Endothelial cell of umbilical vein (primary cell): ENCODE measurements at regions not wholly inside any gene's neighbourhood (a gene's known extent, or its start where the extent isn't known, plus 50 kb on each side); places are given as distances from the start of the nearest gene placed in this dataset.

ENCODE experiments used
- BruUV-seq: library from RNA; stranded (reverse); fragments of 400-500 nt; replicated peaks from 2 replicates; lab custom pipeline; 2021; lab: Mats Ljungman, UMichigan
- CTCF ChIA-PET: fragments of 300-600, 350-600 bp; sonication (Branson Sonifier 250); formaldehyde crosslinking; loops from one replicate; lab custom pipeline; 2021; ENCODE audit warnings: antibody characterized with exemption, inconsistent platforms; lab: Charles Lee
- POLR2A ChIA-PET: fragments of 300-600, 350-600 bp; sonication (Branson Sonifier 250); formaldehyde crosslinking; loops from one replicate; lab custom pipeline; 2021; ENCODE audit warnings: antibody characterized with exemption, inconsistent platforms; lab: Charles Lee
- DNase-seq: peaks from one replicate; pipeline ENCODE4 v3.0.0-alpha.2; 2011; ENCODE audit warnings: low read depth, low spot score
- FAIRE-seq: peaks from 2 replicates; lab custom pipeline; 2011; peaks lifted over from hg19 to GRCh38; lab: Jason Lieb, UNC
- H2AFZ ChIP-seq: 2 replicates; pipeline ENCODE4 v1.6.0; 2012; ENCODE audit warnings: low read depth, low read length, control low read depth, inconsistent platforms
- H3K27ac ChIP-seq: 2 replicates; pipeline ENCODE4 v1.5.1; 2011; ENCODE audit warnings: low read depth, mild to moderate bottlenecking, control low read depth, low read length, moderate library complexity; ENCODE audit not compliant: insufficient read depth
- H3K27me3 ChIP-seq, 2 experiments: 2 replicates each; pipeline versions ENCODE4 v1.6.0 to v1.6.1; 2011; ENCODE audit warnings: low read length in 2 of 2, mixed read lengths in 1 of 2; ENCODE audit not compliant: control insufficient read depth in 2 of 2, insufficient read depth in 2 of 2
- H3K36me3 ChIP-seq, 2 experiments: 2 replicates in 1 of 2; 3 replicates in 1 of 2; pipeline ENCODE4 v1.5.1; 2011; ENCODE audit warnings: low read length in 2 of 2, mild to moderate bottlenecking in 1 of 2, moderate library complexity in 1 of 2; ENCODE audit not compliant: control insufficient read depth in 2 of 2, insufficient read depth in 2 of 2; ENCODE audit errors: extremely low read depth in 1 of 2
- H3K4me1 ChIP-seq: 3 replicates; pipeline ENCODE4 v1.5.1; 2011; ENCODE audit warnings: mild to moderate bottlenecking, low read length; ENCODE audit not compliant: control insufficient read depth, insufficient read depth; ENCODE audit errors: extremely low read depth
- H3K4me2 ChIP-seq: 2 replicates; pipeline ENCODE4 v1.6.1; 2011; ENCODE audit warnings: low read length, control low read depth, mixed read lengths; ENCODE audit not compliant: insufficient read depth
- H3K4me3 ChIP-seq, 3 experiments: fragments of 200-600 bp in 1 of 3; sonication (generic), shearing (Covaris generic) in 1 of 3; replicated peaks in 1 of 3; 2 replicates each; pipeline ENCODE4 v1.5.1; 2011 to 2016; ENCODE audit warnings: control low read depth in 3 of 3, low read length in 3 of 3, mild to moderate bottlenecking in 2 of 3, inconsistent platforms in 1 of 3, low read depth in 1 of 3, moderate library complexity in 1 of 3; ENCODE audit not compliant: insufficient read depth in 1 of 3
- H3K79me2 ChIP-seq: 2 replicates; pipeline ENCODE4 v1.6.0; 2012; ENCODE audit warnings: low read length, inconsistent platforms; ENCODE audit not compliant: control insufficient read depth, insufficient read depth
- H3K9ac ChIP-seq: replicated peaks from 2 replicates; pipeline ENCODE3; 2011; ENCODE audit warnings: low read length, control low read depth; ENCODE audit not compliant: insufficient read depth; ENCODE audit errors: extremely low read depth
- H3K9me1 ChIP-seq: replicated peaks from 3 replicates; pipeline ENCODE4 v1.6.0; 2011; ENCODE audit warnings: mild to moderate bottlenecking, low read length; ENCODE audit not compliant: control insufficient read depth, insufficient read depth; ENCODE audit errors: extremely low read depth
- H3K9me3 ChIP-seq: replicated peaks from 2 replicates; pipeline ENCODE4 v1.5.1; 2012; ENCODE audit warnings: low read length, inconsistent platforms; ENCODE audit not compliant: control insufficient read depth, insufficient read depth
- H4K20me1 ChIP-seq: replicated peaks from 2 replicates; pipeline ENCODE3; 2011; ENCODE audit warnings: mild to moderate bottlenecking, low read length; ENCODE audit not compliant: control insufficient read depth, insufficient read depth; ENCODE audit errors: extremely low read depth
- EZH2 ChIP-seq: IDR thresholded peaks from 2 replicates; pipeline ENCODE4 v1.6.1; 2012; ENCODE audit warnings: borderline replicate concordance, low read depth, mild to moderate bottlenecking, moderate library complexity, low read length, inconsistent platforms; ENCODE audit not compliant: severe bottlenecking
- FOS ChIP-seq: IDR thresholded peaks from 2 replicates; pipeline ENCODE4 v1.6.1; 2011; ENCODE audit warnings: mild to moderate bottlenecking, low read length, moderate library complexity, borderline replicate concordance; ENCODE audit not compliant: insufficient read depth
- GATA2 ChIP-seq: IDR thresholded peaks from 2 replicates; pipeline ENCODE4 v1.7.0; 2011; ENCODE audit warnings: low read depth, mild to moderate bottlenecking, moderate library complexity, mixed read lengths, low read length; ENCODE audit not compliant: insufficient read length, insufficient read depth
- JUN ChIP-seq: IDR thresholded peaks from 2 replicates; pipeline ENCODE4 v1.6.1; 2011; ENCODE audit warnings: borderline replicate concordance, low read depth; ENCODE audit not compliant: insufficient read length, insufficient read depth
- MYC ChIP-seq: IDR thresholded peaks from one replicate; pipeline ENCODE4 v1.6.1; 2011; ENCODE audit warnings: mild to moderate bottlenecking, low read depth, low read length
- POLR2A ChIP-seq: IDR thresholded peaks from 2 replicates; pipeline ENCODE4 v1.6.1; 2012; ENCODE audit warnings: low read depth, mild to moderate bottlenecking, control low read depth, low read length
- POLR2AphosphoS5 ChIP-seq: IDR thresholded peaks from 2 replicates; pipeline ENCODE4 v1.6.1; 2012; ENCODE audit warnings: low read depth, mild to moderate bottlenecking, control low read depth, low read length, moderate library complexity; ENCODE audit not compliant: insufficient read depth
- dilution Hi-C: fragments of 300-500 bp; cut with MboI; formaldehyde crosslinking; loops from one replicate; pipeline ENCODE4 v1.15.0; 2019; ENCODE audit warnings: low sequenced_read_pairs; ENCODE audit not compliant: extremely low pct_ligation_motif_present
- intact Hi-C: fragments of 100-400 bp; cut with micrococcal nuclease; formaldehyde crosslinking; loops from one replicate; pipeline ENCODE4 v1.10.0; 2022
- TF ChIP-seq, protein P1 (sequence below), 2 donors: IDR thresholded peaks; 1 replicate in 1 of 2; 2 replicates in 1 of 2; pipeline ENCODE4 v1.5.1; 2011; ENCODE audit warnings: low read length in 2 of 2, mild to moderate bottlenecking in 2 of 2, moderate library complexity in 2 of 2, control low read depth in 1 of 2, inconsistent platforms in 1 of 2, low read depth in 1 of 2; ENCODE audit not compliant: insufficient read depth in 1 of 2; ENCODE audit errors: extremely low read depth in 1 of 2
- TF ChIP-seq, protein P2 (sequence below): IDR thresholded peaks from 2 replicates; pipeline ENCODE4 v1.6.1; 2011; ENCODE audit not compliant: insufficient read depth, insufficient read length

DNA sequence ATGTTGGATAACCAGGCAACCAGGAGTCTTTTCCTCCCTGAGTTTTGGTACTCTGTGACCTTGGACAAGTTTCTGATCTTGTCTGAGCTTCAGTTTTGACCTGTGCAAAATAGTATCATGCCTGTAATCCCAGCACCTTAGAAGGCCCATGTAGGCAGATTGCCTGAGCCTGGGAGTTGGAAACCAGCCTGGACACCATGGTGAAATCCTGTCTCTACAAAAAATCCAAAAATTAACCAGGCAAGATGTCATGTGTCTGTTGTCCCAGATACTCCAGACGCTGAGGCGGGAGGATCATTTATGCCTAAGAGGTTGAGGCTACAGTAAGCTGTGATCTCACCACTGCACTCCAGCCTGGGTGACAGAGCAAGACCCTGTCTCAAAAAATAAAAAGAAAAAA is 114.8 kb downstream of the IL12A start:
- Histone ChIP-seq H3K4me3 (no peak overlapping the region), H3K4me1 (no peaks in the 10 kb centered on the region), H3K9me3 (no peaks in the 10 kb centered on the region), H3K36me3 (no peaks in the 10 kb centered on the region), H3K4me2 (no peak overlapping the region), H2AFZ (no peak overlapping the region), H4K20me1 (no peaks in the 10 kb centered on the region), H3K27me3 (peaks cover 0 to 4% of the 10 kb centered on the region in 2 experiments), H3K9me1 (no peaks in the 10 kb centered on the region), H3K9ac (no peak overlapping the region), H3K79me2 (no peaks in the 10 kb centered on the region), H3K27ac (no peak overlapping the region)
- FAIRE-seq = no peak
- no peak for DNase-seq
- BruUV-seq = no TSS peak
- TF ChIP-seq POLR2A (no peak), MYC (no peak), POLR2AphosphoS5 (no peak), FOS (no peak), JUN (no peak), EZH2 (no peak), GATA2 (no peak)
- TF ChIP-seq, protein P1, sequence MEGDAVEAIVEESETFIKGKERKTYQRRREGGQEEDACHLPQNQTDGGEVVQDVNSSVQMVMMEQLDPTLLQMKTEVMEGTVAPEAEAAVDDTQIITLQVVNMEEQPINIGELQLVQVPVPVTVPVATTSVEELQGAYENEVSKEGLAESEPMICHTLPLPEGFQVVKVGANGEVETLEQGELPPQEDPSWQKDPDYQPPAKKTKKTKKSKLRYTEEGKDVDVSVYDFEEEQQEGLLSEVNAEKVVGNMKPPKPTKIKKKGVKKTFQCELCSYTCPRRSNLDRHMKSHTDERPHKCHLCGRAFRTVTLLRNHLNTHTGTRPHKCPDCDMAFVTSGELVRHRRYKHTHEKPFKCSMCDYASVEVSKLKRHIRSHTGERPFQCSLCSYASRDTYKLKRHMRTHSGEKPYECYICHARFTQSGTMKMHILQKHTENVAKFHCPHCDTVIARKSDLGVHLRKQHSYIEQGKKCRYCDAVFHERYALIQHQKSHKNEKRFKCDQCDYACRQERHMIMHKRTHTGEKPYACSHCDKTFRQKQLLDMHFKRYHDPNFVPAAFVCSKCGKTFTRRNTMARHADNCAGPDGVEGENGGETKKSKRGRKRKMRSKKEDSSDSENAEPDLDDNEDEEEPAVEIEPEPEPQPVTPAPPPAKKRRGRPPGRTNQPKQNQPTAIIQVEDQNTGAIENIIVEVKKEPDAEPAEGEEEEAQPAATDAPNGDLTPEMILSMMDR (IDR thresholded peaks at IDR 0.05; ENCODE audit: extremely low read depth in 1 of 2, insufficient read depth in 1 of 2, low read depth in 1 of 2, low read length in 2 of 2) = no peak
- TF ChIP-seq, protein P2, sequence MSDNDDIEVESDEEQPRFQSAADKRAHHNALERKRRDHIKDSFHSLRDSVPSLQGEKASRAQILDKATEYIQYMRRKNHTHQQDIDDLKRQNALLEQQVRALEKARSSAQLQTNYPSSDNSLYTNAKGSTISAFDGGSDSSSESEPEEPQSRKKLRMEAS = no peak
- intact Hi-C loops = no loop called here
- dilution Hi-C loops = no loop called here
- CTCF ChIA-PET = no interaction called here
- POLR2A ChIA-PET = no interaction called here
